Esophagus muscularis mucosa (tissue), 4 donors: ENCODE measurements at regions not wholly inside any gene's neighbourhood (a gene's known extent, or its start where the extent isn't known, plus 50 kb on each side); places are given as distances from the start of the nearest gene placed in this dataset.

ENCODE experiments used
- DNase-seq: peaks from one replicate; pipeline ENCODE4 v3.0.0-alpha.2; 2017; ENCODE audit errors: extremely low spot score
- H3K27ac ChIP-seq, 4 donors: fragments of 200-600 bp; sonication (generic); replicated peaks in 1 of 4; 1 replicate in 3 of 4; 2 replicates in 1 of 4; pipeline ENCODE4 v1.5.1; 2016 to 2019; ENCODE audit warnings: mild to moderate bottlenecking in 1 of 4
- H3K27me3 ChIP-seq, 4 donors: fragments of 200-600 bp; sonication (generic); one replicate each; pipeline versions ENCODE4 v1.5.1 to v1.6.0; 2016 to 2019
- H3K36me3 ChIP-seq, 4 donors: fragments of 200-600 bp; sonication (generic); one replicate each; pipeline ENCODE4 v1.5.1; 2016 to 2019
- H3K4me1 ChIP-seq, 4 donors: fragments of 200-600 bp; sonication (generic); one replicate each; pipeline ENCODE4 v1.5.1; 2016 to 2019
- H3K4me3 ChIP-seq, 4 donors: fragments of 200-600 bp; sonication (generic); 1 replicate in 2 of 4; 2 replicates in 2 of 4; pipeline ENCODE4 v1.5.1; 2016 to 2019; ENCODE audit warnings: mild to moderate bottlenecking in 4 of 4, moderate library complexity in 1 of 4
- H3K9me3 ChIP-seq, 4 donors: fragments of 200-600 bp; sonication (generic); 1 replicate in 3 of 4; 2 replicates in 1 of 4; pipeline ENCODE4 v1.5.1; 2016 to 2019
- CTCF ChIP-seq, 3 experiments: fragments of 200-600 bp in 2 of 3; fragments of 450-650 bp in 1 of 3; sonication (generic) in 2 of 3; IDR thresholded peaks; one replicate each; pipeline ENCODE4 v1.5.1; 2017 to 2019; ENCODE audit warnings: antibody characterized with exemption in 3 of 3, mild to moderate bottlenecking in 2 of 3, moderate library complexity in 1 of 3
- EP300 ChIP-seq: sonication (generic); formaldehyde crosslinking; IDR thresholded peaks from one replicate; pipeline ENCODE4 v1.6.1; 2017; ENCODE audit warnings: antibody characterized with exemption
- POLR2A ChIP-seq: fragments of 450-650 bp; IDR thresholded peaks from one replicate; pipeline ENCODE4 v1.6.1; 2017; ENCODE audit warnings: antibody characterized with exemption, moderate library complexity, mild to moderate bottlenecking, low read depth
- POLR2AphosphoS5 ChIP-seq, 2 donors: sonication (generic); formaldehyde crosslinking; IDR thresholded peaks; one replicate each; pipeline ENCODE4 v1.6.1; 2017; ENCODE audit warnings: antibody characterized with exemption in 2 of 2
- WGBS: methylation state at CpG from one replicate; pipeline ENCODE4 v1.1.5; 2018; 5-methylcytosine and 5-hydroxymethylcytosine counted together
- intact Hi-C: fragments of 100-400 bp; cut with DNase I; formaldehyde crosslinking; loops from one replicate; pipeline ENCODE4 v1.15.1; 2023

GRCh38 chr1:116856312-116856711, 53.4 kb upstream of the PTGFRN start:
- H3K36me3 ChIP-seq, result no peaks in the 10 kb centered on the region
- peaks cover 8 to 32% (median 30%) of the 10 kb centered on the region in 4 donors for H3K4me1 ChIP-seq
- WGBS, result 88% methylated on average over 3 of the region's 3 CpGs
- TF ChIP-seq POLR2A, result no peak
- TF ChIP-seq POLR2AphosphoS5 (IDR thresholded peaks at IDR 0.05), result no peak
- no peak for TF ChIP-seq CTCF (IDR thresholded peaks at IDR 0.05)
- TF ChIP-seq EP300, result no peak
- intact Hi-C loops, result no loop called here
- DNase-seq, result no peak
- H3K4me3 ChIP-seq, result no peak overlapping the region
- H3K27ac ChIP-seq, result no peak overlapping the region
- no peaks in the 10 kb centered on the region for H3K27me3 ChIP-seq
- no peaks in the 10 kb centered on the region for H3K9me3 ChIP-seq

GRCh38 chr1:116857092-116857491, 52.6 kb upstream of the PTGFRN start:
- H3K27ac ChIP-seq, result no peak overlapping the region
- WGBS, result 98% methylated on average over 3 of the region's 3 CpGs
- intact Hi-C loops, result no loop called here

More at GRCh38 chr1:116857092-116857491, 52.6 kb upstream of the PTGFRN start:
- H3K9me3 ChIP-seq, result no peaks in the 10 kb centered on the region
- TF ChIP-seq POLR2AphosphoS5 (IDR thresholded peaks at IDR 0.05) (no peak), EP300 (no peak), CTCF (IDR thresholded peaks at IDR 0.05) (no peak), POLR2A (no peak)
- H3K36me3 ChIP-seq, result no peaks in the 10 kb centered on the region
- no peaks in the 10 kb centered on the region for H3K27me3 ChIP-seq
- H3K4me3 ChIP-seq, result no peak overlapping the region
- H3K4me1 ChIP-seq, result peaks cover 8 to 32% (median 30%) of the 10 kb centered on the region in 4 donors
- no peak for DNase-seq
